NCI-H1694 (cell line): ENCODE measurements at regions not wholly inside any gene's neighbourhood (a gene's known extent, or its start where the extent isn't known, plus 50 kb on each side); places are given as distances from the start of the nearest gene placed in this dataset.

ENCODE experiments used
- DNase-seq: peaks from one replicate; lab custom pipeline; 2025; lab: John Stamatoyannopoulos, UW

- no peak for DNase-seq
These were observed 88.2 kb upstream of the NAA20 start for GRCh38 chr20:19929012-19929360.

- no peak for DNase-seq
These were observed 87.5 kb upstream of the NAA20 start for GRCh38 chr20:19929481-19930145.

- DNase-seq = no peak
These were observed 86.7 kb upstream of the NAA20 start for GRCh38 chr20:19930426-19930825.

- DNase-seq = no peak
These were observed 84.9 kb upstream of the NAA20 start for GRCh38 chr20:19932170-19932667.

GRCh38 chr20:19934792-19935491 is 82.2 kb upstream of the NAA20 start:
- DNase-seq = no peak

- no peak for DNase-seq
These were observed 81.3 kb upstream of the NAA20 start for GRCh38 chr20:19935842-19936241.

- no peak for DNase-seq
These were observed 80.5 kb upstream of the NAA20 start for GRCh38 chr20:19936466-19937200.

- no peak for DNase-seq
These were observed 79.9 kb upstream of the NAA20 start for GRCh38 chr20:19937218-19937617.

- DNase-seq = no peak
These were observed 79.3 kb upstream of the NAA20 start for GRCh38 chr20:19937651-19938420.

GRCh38 chr20:19938421-19939090 is 78.6 kb upstream of the NAA20 start:
- no peak for DNase-seq

- DNase-seq = no peak
These were observed 76.1 kb upstream of the NAA20 start for GRCh38 chr20:19940988-19941460.

GRCh38 chr20:19942611-19943010 is 74.6 kb upstream of the NAA20 start:
- no peak for DNase-seq

GRCh38 chr20:19943061-19943521 is 74.1 kb upstream of the NAA20 start:
- DNase-seq = no peak

- DNase-seq = no peak
These were observed 72.2 kb upstream of the NAA20 start for GRCh38 chr20:19944772-19945459.

- no peak for DNase-seq
These were observed 71.2 kb upstream of the NAA20 start for GRCh38 chr20:19945732-19946670.

- DNase-seq = no peak
These were observed 69.4 kb upstream of the NAA20 start for GRCh38 chr20:19947611-19948264.

- DNase-seq = no peak
These were observed 67.8 kb upstream of the NAA20 start for GRCh38 chr20:19949195-19949867.

- no peak for DNase-seq
These were observed 67.1 kb upstream of the NAA20 start for GRCh38 chr20:19950042-19950441.

GRCh38 chr20:19952392-19952791 is 64.8 kb upstream of the NAA20 start:
- DNase-seq = no peak
